HEK293 (cell line): ENCODE measurements at regions not wholly inside any gene's neighbourhood (a gene's known extent, or its start where the extent isn't known, plus 50 kb on each side); places are given as distances from the start of the nearest gene placed in this dataset.
"Not testable (repeated sequence)": the region's sequence is repeated elsewhere in the genome, so short reads cannot be mapped to it uniquely, and the experiment has no call there.

Experiments
- CTCF ChIA-PET: fragments of 350-600 bp; formaldehyde crosslinking; extraction: SDS; loops from one replicate; lab custom pipeline; 2021; ENCODE audit warnings: antibody characterized with exemption; lab: Yijun Ruan, JAX
- POLR2A ChIA-PET: fragments of 300-600 bp; formaldehyde crosslinking; extraction: SDS; loops from one replicate; lab custom pipeline; 2020; ENCODE audit warnings: antibody characterized with exemption, inconsistent platforms; lab: Yijun Ruan, JAX
- H3K27ac ChIP-seq: fragments of 200-500 bp; sonication (Bioruptor generic); 2 replicates; pipeline ENCODE4 v1.5.1; 2014; ENCODE audit warnings: low read depth, low read length, control low read depth, inconsistent platforms; ENCODE audit errors: extremely low read depth
- H3K36me3 ChIP-seq, 2 experiments: fragments of 200-500 bp in 1 of 2; sonication (Bioruptor generic) in 1 of 2; 1 replicate in 1 of 2; 2 replicates in 1 of 2; pipeline ENCODE4 v1.5.1; 2014 to 2017; ENCODE audit warnings: inconsistent platforms in 2 of 2, low read length in 2 of 2; ENCODE audit not compliant: control insufficient read depth in 2 of 2, insufficient read depth in 1 of 2
- H3K4me1 ChIP-seq: fragments of 200-500 bp; sonication (Bioruptor generic); 2 replicates; pipeline ENCODE4 v1.5.1; 2014; ENCODE audit warnings: mild to moderate bottlenecking, low read length, inconsistent platforms; ENCODE audit not compliant: control insufficient read depth, insufficient read depth
- H3K4me3 ChIP-seq: 2 replicates; pipeline ENCODE4 v1.5.1; 2011; ENCODE audit warnings: low read depth, mild to moderate bottlenecking, control low read depth, low read length, moderate library complexity
- H3K9me3 ChIP-seq: fragments of 200-500 bp; sonication (Bioruptor generic); 2 replicates; pipeline ENCODE4 v1.5.1; 2014; ENCODE audit warnings: low read depth, low read length, inconsistent platforms; ENCODE audit not compliant: control insufficient read depth, insufficient read depth
- ZBTB20 ChIP-seq: fragments of 450-650 bp; formaldehyde crosslinking; IDR thresholded peaks from 2 replicates; pipeline ENCODE4 v1.5.1; 2016; ENCODE audit warnings: missing biosample characterization, missing genetic modification characterization
- ZEB2 ChIP-seq: fragments of 450-650 bp; formaldehyde crosslinking; IDR thresholded peaks from 2 replicates; pipeline ENCODE4 v1.5.1; 2016; ENCODE audit warnings: missing biosample characterization, missing genetic modification characterization
- ZIC2 ChIP-seq: fragments of 450-650 bp; formaldehyde crosslinking; IDR thresholded peaks from 2 replicates; pipeline ENCODE4 v1.5.1; 2016; ENCODE audit warnings: missing biosample characterization, missing genetic modification characterization
- ZNF24 ChIP-seq: fragments of 450-650 bp; formaldehyde crosslinking; IDR thresholded peaks from 2 replicates; pipeline ENCODE4 v1.5.1; 2016; ENCODE audit warnings: missing biosample characterization, missing genetic modification characterization
- ZNF404 ChIP-seq: fragments of 450-650 bp; formaldehyde crosslinking; IDR thresholded peaks from 2 replicates; pipeline ENCODE4 v1.5.1; 2017; ENCODE audit warnings: missing biosample characterization, missing genetic modification characterization
- ZNF426 ChIP-seq: fragments of 450-650 bp; formaldehyde crosslinking; IDR thresholded peaks from 2 replicates; pipeline ENCODE4 v1.5.1; 2017; ENCODE audit warnings: missing biosample characterization, missing genetic modification characterization, mild to moderate bottlenecking, inconsistent platforms, moderate library complexity
- ZNF548 ChIP-seq: fragments of 450-650 bp; formaldehyde crosslinking; IDR thresholded peaks from 2 replicates; pipeline ENCODE4 v1.5.1; 2016; ENCODE audit warnings: missing biosample characterization, missing genetic modification characterization
- ZNF585B ChIP-seq: fragments of 450-650 bp; formaldehyde crosslinking; IDR thresholded peaks from 2 replicates; pipeline ENCODE4 v1.5.1; 2016; ENCODE audit warnings: missing biosample characterization, missing genetic modification characterization
- ZNF610 ChIP-seq: fragments of 450-650 bp; formaldehyde crosslinking; IDR thresholded peaks from 2 replicates; pipeline ENCODE4 v1.5.1; 2016; ENCODE audit warnings: missing biosample characterization, missing genetic modification characterization, borderline replicate concordance
- ZNF701 ChIP-seq: fragments of 450-650 bp; formaldehyde crosslinking; IDR thresholded peaks from 2 replicates; pipeline ENCODE4 v1.5.1; 2016; ENCODE audit warnings: missing biosample characterization, missing genetic modification characterization
- ZNF843 ChIP-seq: fragments of 450-650 bp; formaldehyde crosslinking; IDR thresholded peaks from 2 replicates; pipeline ENCODE4 v1.5.1; 2016; ENCODE audit warnings: missing biosample characterization, missing genetic modification characterization
- ZSCAN18 ChIP-seq: fragments of 450-650 bp; formaldehyde crosslinking; IDR thresholded peaks from 2 replicates; pipeline ENCODE4 v1.5.1; 2016; ENCODE audit warnings: missing biosample characterization, missing genetic modification characterization
- ZSCAN30 ChIP-seq: fragments of 450-650 bp; IDR thresholded peaks from 2 replicates; pipeline ENCODE4 v1.5.1; 2018; ENCODE audit warnings: missing biosample characterization, mild to moderate bottlenecking, missing genetic modification characterization, moderate library complexity
- TF ChIP-seq, protein P1 (sequence below): fragments of 450-650 bp; formaldehyde crosslinking; IDR thresholded peaks from 2 replicates; pipeline ENCODE4 v1.5.1; 2016; ENCODE audit warnings: missing biosample characterization, missing genetic modification characterization
- TF ChIP-seq, protein P2 (sequence below): fragments of 450-650 bp; formaldehyde crosslinking; IDR thresholded peaks from 2 replicates; pipeline ENCODE4 v1.5.1; 2016; ENCODE audit warnings: missing biosample characterization, missing genetic modification characterization
- TF ChIP-seq, protein P3 (sequence below): fragments of 450-650 bp; formaldehyde crosslinking; IDR thresholded peaks from 2 replicates; pipeline ENCODE4 v1.5.1; 2016; ENCODE audit warnings: missing biosample characterization, missing genetic modification characterization, low read depth

DNA sequence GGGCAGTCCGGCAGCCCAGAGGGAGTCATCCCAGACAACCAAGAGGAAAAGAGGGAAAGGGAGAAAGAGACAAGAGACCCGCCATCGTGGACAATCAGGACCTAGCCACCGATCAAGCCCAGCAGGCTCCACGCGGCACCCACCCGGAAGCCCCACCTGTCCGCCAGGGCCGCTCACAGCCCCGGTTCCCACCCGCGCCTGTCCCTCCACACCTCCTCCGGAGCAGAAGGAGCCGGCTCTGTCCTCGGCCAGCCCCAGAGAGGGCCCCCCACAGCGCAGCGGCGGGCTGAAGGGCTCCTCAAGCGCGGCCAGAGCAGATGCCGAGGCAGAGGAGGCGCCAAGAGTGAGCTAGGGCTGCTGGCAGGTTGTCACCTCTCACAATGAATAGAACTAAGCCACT, 784.7 kb upstream of the FBXO33 start:
- CTCF ChIA-PET, result no interaction called here
- POLR2A ChIA-PET, result no interaction called here
- H3K9me3 ChIP-seq, result no peaks in the 10 kb centered on the region

GRCh38 chr14:40216408-40216807, 784.2 kb upstream of the FBXO33 start:
- H3K4me3 ChIP-seq, H3K9me3 ChIP-seq, H3K36me3 ChIP-seq, CTCF ChIA-PET, H3K27ac ChIP-seq, H3K4me1 ChIP-seq, POLR2A ChIA-PET: not testable (repeated sequence)

More for the DNA sequence above, 784.7 kb upstream of the FBXO33 start:
- no peaks in the 10 kb centered on the region for H3K4me1 ChIP-seq
- no peaks in the 10 kb centered on the region for H3K36me3 ChIP-seq
- H3K4me3 ChIP-seq, result no peak overlapping the region
- H3K27ac ChIP-seq, result no peak overlapping the region
- TF ChIP-seq, protein P1, sequence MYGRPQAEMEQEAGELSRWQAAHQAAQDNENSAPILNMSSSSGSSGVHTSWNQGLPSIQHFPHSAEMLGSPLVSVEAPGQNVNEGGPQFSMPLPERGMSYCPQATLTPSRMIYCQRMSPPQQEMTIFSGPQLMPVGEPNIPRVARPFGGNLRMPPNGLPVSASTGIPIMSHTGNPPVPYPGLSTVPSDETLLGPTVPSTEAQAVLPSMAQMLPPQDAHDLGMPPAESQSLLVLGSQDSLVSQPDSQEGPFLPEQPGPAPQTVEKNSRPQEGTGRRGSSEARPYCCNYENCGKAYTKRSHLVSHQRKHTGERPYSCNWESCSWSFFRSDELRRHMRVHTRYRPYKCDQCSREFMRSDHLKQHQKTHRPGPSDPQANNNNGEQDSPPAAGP (tag by site-specific recombination), result no peak
- TF ChIP-seq, protein P2, sequence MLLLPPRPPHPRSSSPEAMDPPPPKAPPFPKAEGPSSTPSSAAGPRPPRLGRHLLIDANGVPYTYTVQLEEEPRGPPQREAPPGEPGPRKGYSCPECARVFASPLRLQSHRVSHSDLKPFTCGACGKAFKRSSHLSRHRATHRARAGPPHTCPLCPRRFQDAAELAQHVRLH (tag by site-specific recombination), result no peak
- TF ChIP-seq ZNF585B (tag by site-specific recombination) (no peak), ZSCAN30 (tag by site-specific recombination) (no peak), ZBTB20 (no peak), ZNF24 (tag by site-specific recombination) (no peak), ZNF548 (tag by site-specific recombination) (no peak), ZIC2 (tag by site-specific recombination) (no peak), ZNF843 (no peak), ZNF610 (tag by site-specific recombination) (no peak), ZNF701 (tag by site-specific recombination) (no peak), ZSCAN18 (no peak), ZNF404 (tag by site-specific recombination) (no peak)
- TF ChIP-seq, protein P3, sequence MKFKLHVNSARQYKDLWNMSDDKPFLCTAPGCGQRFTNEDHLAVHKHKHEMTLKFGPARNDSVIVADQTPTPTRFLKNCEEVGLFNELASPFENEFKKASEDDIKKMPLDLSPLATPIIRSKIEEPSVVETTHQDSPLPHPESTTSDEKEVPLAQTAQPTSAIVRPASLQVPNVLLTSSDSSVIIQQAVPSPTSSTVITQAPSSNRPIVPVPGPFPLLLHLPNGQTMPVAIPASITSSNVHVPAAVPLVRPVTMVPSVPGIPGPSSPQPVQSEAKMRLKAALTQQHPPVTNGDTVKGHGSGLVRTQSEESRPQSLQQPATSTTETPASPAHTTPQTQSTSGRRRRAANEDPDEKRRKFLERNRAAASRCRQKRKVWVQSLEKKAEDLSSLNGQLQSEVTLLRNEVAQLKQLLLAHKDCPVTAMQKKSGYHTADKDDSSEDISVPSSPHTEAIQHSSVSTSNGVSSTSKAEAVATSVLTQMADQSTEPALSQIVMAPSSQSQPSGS (tag by site-specific recombination), result no peak

DNA sequence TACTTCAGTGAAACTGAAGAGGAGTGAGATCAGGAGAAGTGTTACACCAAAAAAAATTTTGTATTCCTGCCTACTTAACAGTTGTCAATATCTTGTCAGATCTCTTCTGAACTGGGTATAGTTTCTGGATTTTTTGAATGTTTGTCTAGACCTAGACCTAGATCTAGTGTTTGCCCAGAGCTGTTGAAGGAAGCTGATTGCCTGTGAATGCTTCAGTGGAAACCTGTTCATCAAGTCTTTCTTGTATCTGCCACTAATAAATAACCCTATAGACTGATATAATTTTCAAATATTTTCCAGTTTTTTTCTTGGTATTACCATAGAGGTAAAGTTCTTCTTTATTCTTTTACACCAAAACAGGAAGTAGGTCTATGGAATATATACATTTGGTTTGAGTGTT, 781.5 kb upstream of the FBXO33 start:
- TF ChIP-seq ZEB2 (tag by site-specific recombination) (no peak), ZNF426 (tag by site-specific recombination) (no peak)
- TF ChIP-seq, protein P2 (tag by site-specific recombination), result no peak
- Histone ChIP-seq H3K9me3 (no peaks in the 10 kb centered on the region), H3K36me3 (no peaks in the 10 kb centered on the region), H3K27ac (no peak overlapping the region), H3K4me3 (no peak overlapping the region), H3K4me1 (no peaks in the 10 kb centered on the region)
- CTCF ChIA-PET, result no interaction called here
- POLR2A ChIA-PET, result no interaction called here
